ENCODE measurements at regions not wholly inside any gene's neighbourhood (a gene's known extent, or its start where the extent isn't known, plus 50 kb on each side); places are given as distances from the start of the nearest gene placed in this dataset.

GRCh38 chr5:133888625-133888991, 79.8 kb downstream of the C5orf15 start (continued):
- TF ChIP-seq SUZ12 (IDR thresholded peaks at IDR 0.05; ENCODE audit: low read length), result no peak
- no peak for TF ChIP-seq BRCA1 (IDR thresholded peaks at IDR 0.05; ENCODE audit: low read depth, low read length)
- no peak for TF ChIP-seq NRF1 (IDR thresholded peaks at IDR 0.05; ENCODE audit: low read depth, low read length)
- no peak for TF ChIP-seq ZNF274 (IDR thresholded peaks at IDR 0.05; ENCODE audit: borderline replicate concordance, extremely low read depth, low read length)
- TF ChIP-seq CEBPB (IDR thresholded peaks at IDR 0.05; ENCODE audit: low read depth, low read length), result no peak
